HepG2 (cell line): ENCODE measurements at regions not wholly inside any gene's neighbourhood (a gene's known extent, or its start where the extent isn't known, plus 50 kb on each side); places are given as distances from the start of the nearest gene placed in this dataset.

Source experiments
- ARID3A ChIP-seq: IDR thresholded peaks from 2 replicates; pipeline ENCODE4 v1.6.1; 2012; ENCODE audit warnings: low read depth, low read length, improper control_type of control experiment
- ATF2 ChIP-seq: sonication (generic); formaldehyde crosslinking; IDR thresholded peaks from 2 replicates; pipeline ENCODE4 v1.4.0; 2020; ENCODE audit warnings: missing genetic modification reagents
- ATF4 ChIP-seq, 2 experiments: fragments of 450-650 bp in 1 of 2; sonication (generic) in 1 of 2; formaldehyde crosslinking; IDR thresholded peaks; 2 replicates each; pipeline versions ENCODE4 v1.5.0 to v1.8.0; 2020 to 2022; ENCODE audit warnings: mild to moderate bottlenecking in 1 of 2, missing genetic modification reagents in 1 of 2
- CENPT ChIP-seq: sonication (generic); formaldehyde crosslinking; IDR thresholded peaks from 2 replicates; pipeline ENCODE4 v1.8.0; 2022; ENCODE audit warnings: low read depth, mild to moderate bottlenecking, moderate library complexity, missing genetic modification reagents
- DZIP1 ChIP-seq: sonication (generic); formaldehyde crosslinking; IDR thresholded peaks from 2 replicates; pipeline ENCODE4 v1.5.0; 2020; ENCODE audit warnings: mild to moderate bottlenecking, missing genetic modification reagents
- MLX ChIP-seq: IDR thresholded peaks from 2 replicates; pipeline ENCODE4 v1.6.1; 2016
- NR1H2 ChIP-seq: sonication (generic); formaldehyde crosslinking; IDR thresholded peaks from 2 replicates; pipeline ENCODE4 v1.8.1; 2022; ENCODE audit warnings: low read depth, missing genetic modification reagents, borderline replicate concordance
- PCBP1 ChIP-seq: fragments of 200-400 bp; formaldehyde crosslinking; IDR thresholded peaks from 2 replicates; pipeline ENCODE4 v1.6.1; 2017; ENCODE audit warnings: mild to moderate bottlenecking, low read depth, low read length, borderline replicate concordance
- PLSCR1 ChIP-seq: sonication (generic); formaldehyde crosslinking; IDR thresholded peaks from 2 replicates; pipeline ENCODE4 v1.5.0; 2020; ENCODE audit warnings: missing genetic modification reagents, mild to moderate bottlenecking, borderline replicate concordance
- RFX1 ChIP-seq: fragments of 450-650 bp; IDR thresholded peaks from 2 replicates; pipeline ENCODE4 v1.6.1; 2017
- TAF1 ChIP-seq: sonication (generic); formaldehyde crosslinking; IDR thresholded peaks from 2 replicates; pipeline ENCODE4 v1.4.0; 2020; ENCODE audit warnings: missing genetic modification reagents
- TCF12 ChIP-seq, 2 experiments: fragments of 450-650 bp in 1 of 2; sonication (generic) in 1 of 2; formaldehyde crosslinking in 1 of 2; IDR thresholded peaks; 2 replicates each; pipeline versions ENCODE4 v1.6.1 to v1.8.0; 2017 to 2022; ENCODE audit warnings: antibody characterized with exemption in 1 of 2, mild to moderate bottlenecking in 1 of 2, missing genetic modification reagents in 1 of 2, moderate library complexity in 1 of 2
- U2AF1 ChIP-seq: fragments of 200-400 bp; formaldehyde crosslinking; optimal IDR thresholded peaks from 2 replicates; pipeline ENCODE3; 2017; ENCODE audit warnings: mild to moderate bottlenecking, low read depth, low read length
- ZFP37 ChIP-seq: sonication (generic); formaldehyde crosslinking; IDR thresholded peaks from 2 replicates; pipeline ENCODE4 v1.4.0; 2020; ENCODE audit warnings: missing genetic modification reagents, borderline replicate concordance
- ZMAT5 ChIP-seq: sonication (generic); formaldehyde crosslinking; IDR thresholded peaks from 2 replicates; pipeline ENCODE4 v1.5.0; 2020; ENCODE audit warnings: mild to moderate bottlenecking, low read depth, missing genetic modification reagents, borderline replicate concordance
- ZNF121 ChIP-seq: sonication (generic); formaldehyde crosslinking; IDR thresholded peaks from 2 replicates; pipeline ENCODE4 v1.5.0; 2020; ENCODE audit warnings: mild to moderate bottlenecking, missing genetic modification reagents
- ZNF282 ChIP-seq: fragments of 450-650 bp; IDR thresholded peaks from 2 replicates; pipeline ENCODE4 v1.6.1; 2018; ENCODE audit not compliant: partially characterized antibody
- ZNF335 ChIP-seq: sonication (generic); formaldehyde crosslinking; IDR thresholded peaks from 2 replicates; pipeline ENCODE4 v1.4.0; 2020; ENCODE audit warnings: missing genetic modification reagents
- ZNF432 ChIP-seq: sonication (generic); formaldehyde crosslinking; IDR thresholded peaks from 2 replicates; pipeline ENCODE4 v1.5.0; 2020; ENCODE audit warnings: missing genetic modification reagents, mild to moderate bottlenecking, borderline replicate concordance
- ZNF563 ChIP-seq: sonication (generic); formaldehyde crosslinking; IDR thresholded peaks from 2 replicates; pipeline ENCODE4 v1.8.0; 2022; ENCODE audit warnings: mild to moderate bottlenecking, moderate library complexity, missing genetic modification reagents
- ZNF629 ChIP-seq: sonication (generic); formaldehyde crosslinking; conservative IDR thresholded peaks from 2 replicates; pipeline ENCODE4 v1.5.0; 2020; ENCODE audit warnings: missing genetic modification reagents
- ZNF720 ChIP-seq: sonication (generic); formaldehyde crosslinking; IDR thresholded peaks from 2 replicates; pipeline ENCODE4 v1.4.0; 2020; ENCODE audit warnings: missing genetic modification reagents
- ZNF747 ChIP-seq: sonication (generic); formaldehyde crosslinking; IDR thresholded peaks from 2 replicates; pipeline ENCODE4 v1.8.1; 2023; ENCODE audit warnings: missing genetic modification reagents, mild to moderate bottlenecking, borderline replicate concordance

- no peak for TF ChIP-seq TCF12 (IDR thresholded peaks at IDR 0.05)
- TF ChIP-seq TCF12 (CRISPR knock-in tag; IDR thresholded peaks at IDR 0.05): no peak
- TF ChIP-seq NR1H2 (CRISPR knock-in tag): no peak
- TF ChIP-seq ZNF121: no peak
- no peak for TF ChIP-seq ZNF432 (CRISPR knock-in tag)
- TF ChIP-seq ZMAT5 (CRISPR knock-in tag): no peak
- no peak for TF ChIP-seq ZNF282
- no peak for TF ChIP-seq ZNF335 (CRISPR knock-in tag)
- TF ChIP-seq ZFP37 (CRISPR knock-in tag): no peak
- TF ChIP-seq CENPT (CRISPR knock-in tag): no peak
- TF ChIP-seq PCBP1: no peak
- TF ChIP-seq U2AF1: no peak
- peak; percentile 39; the same call in 1 of the 2 replicates for TF ChIP-seq ZNF563 (CRISPR knock-in tag)
- no peak for TF ChIP-seq TAF1 (CRISPR knock-in tag)
- TF ChIP-seq ATF4 (CRISPR knock-in tag; IDR thresholded peaks at IDR 0.05): no peak
- no peak for TF ChIP-seq MLX (CRISPR knock-in tag)
- TF ChIP-seq ZNF629 (CRISPR knock-in tag): no peak
- no peak for TF ChIP-seq ZNF747 (CRISPR knock-in tag)
- no peak for TF ChIP-seq ZNF720 (CRISPR knock-in tag)
- peak; percentile 35; the same call in 1 of the 2 replicates for TF ChIP-seq ARID3A
- TF ChIP-seq PLSCR1 (CRISPR knock-in tag): no peak
- peak; percentile 69 for TF ChIP-seq RFX1
- TF ChIP-seq DZIP1: no peak
- TF ChIP-seq ATF2 (CRISPR knock-in tag): no peak
These were observed 639.8 kb downstream of the TMEM182 start (continued) for GRCh38 chr2:103401621-103402020.
